ENCODE measurements at regions not wholly inside any gene's neighbourhood (a gene's known extent, or its start where the extent isn't known, plus 50 kb on each side); places are given as distances from the start of the nearest gene placed in this dataset.

DNA sequence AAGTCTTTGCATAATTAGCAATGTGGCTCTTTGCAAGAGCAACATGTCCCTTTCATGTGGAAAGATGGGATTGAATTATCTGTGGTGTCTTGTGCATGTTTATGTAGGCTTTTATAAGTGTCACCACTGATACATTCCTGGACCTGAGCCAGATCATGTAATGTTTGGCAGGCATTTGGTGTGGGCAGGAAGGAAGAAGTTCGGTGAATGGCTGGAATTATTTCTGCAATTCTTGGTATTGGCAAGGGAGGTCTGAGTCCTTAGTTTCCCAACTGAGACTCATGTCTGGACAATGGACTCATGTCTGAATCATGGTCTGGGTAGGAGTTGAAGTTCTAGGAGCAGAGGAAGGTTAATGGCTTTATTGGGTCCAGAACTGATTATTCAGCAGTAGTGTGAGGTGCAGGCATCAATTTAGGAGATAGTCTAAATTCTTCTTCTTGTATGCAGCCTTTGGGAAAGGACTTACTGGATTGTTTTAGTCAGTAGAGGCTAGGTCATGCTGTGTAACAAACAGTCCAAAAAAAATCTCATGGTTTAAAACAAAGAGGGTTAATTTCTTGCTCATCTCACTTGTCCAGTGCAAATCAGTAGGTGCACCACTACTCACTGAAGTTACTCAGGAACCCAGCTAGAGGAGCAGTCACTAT is 186.5 kb upstream of the LHX5 start:
- DNase-seq (ENCODE audit: low spot score), result no peak

DNA sequence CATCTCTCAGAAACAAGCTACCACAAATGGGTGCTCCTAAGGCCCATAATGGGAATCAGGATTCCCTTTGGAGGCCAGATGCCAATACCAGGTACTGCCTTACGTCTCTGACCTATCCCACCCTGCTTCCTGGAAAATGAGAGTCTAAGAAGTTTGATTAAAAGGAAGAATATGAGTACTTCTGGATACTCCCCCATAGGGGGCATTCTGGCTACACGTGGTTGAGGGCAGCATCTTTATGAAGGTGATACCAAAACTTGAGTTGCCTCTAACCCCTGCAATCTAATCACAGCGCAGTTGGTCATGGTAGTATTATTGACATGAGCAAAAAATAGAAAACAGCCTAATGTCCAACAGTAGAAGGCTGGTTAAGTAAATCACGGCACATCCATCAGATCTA is 184.2 kb upstream of the LHX5 start:
- no peak for DNase-seq (ENCODE audit: low spot score)

DNA sequence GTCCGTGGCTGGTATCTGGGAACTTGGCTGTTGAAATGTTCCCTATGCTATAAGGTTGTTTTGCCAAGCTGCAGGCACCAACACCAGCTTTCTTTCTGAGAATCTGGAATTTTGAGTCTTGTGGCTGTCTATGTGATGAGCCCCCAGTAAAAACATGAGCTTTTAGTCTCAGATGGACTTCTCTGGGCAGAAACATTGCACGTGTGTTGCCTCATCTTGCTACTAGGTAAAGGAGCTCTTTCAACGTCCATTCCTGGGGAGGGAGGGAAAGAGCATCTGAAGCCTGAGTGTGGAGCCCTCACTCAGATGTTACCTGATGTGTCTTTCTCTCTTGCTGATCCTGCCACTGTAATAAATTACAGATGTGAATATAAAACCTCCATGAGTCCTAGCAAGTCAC is 183.8 kb upstream of the LHX5 start:
- no peak for DNase-seq (ENCODE audit: low spot score)

DNA sequence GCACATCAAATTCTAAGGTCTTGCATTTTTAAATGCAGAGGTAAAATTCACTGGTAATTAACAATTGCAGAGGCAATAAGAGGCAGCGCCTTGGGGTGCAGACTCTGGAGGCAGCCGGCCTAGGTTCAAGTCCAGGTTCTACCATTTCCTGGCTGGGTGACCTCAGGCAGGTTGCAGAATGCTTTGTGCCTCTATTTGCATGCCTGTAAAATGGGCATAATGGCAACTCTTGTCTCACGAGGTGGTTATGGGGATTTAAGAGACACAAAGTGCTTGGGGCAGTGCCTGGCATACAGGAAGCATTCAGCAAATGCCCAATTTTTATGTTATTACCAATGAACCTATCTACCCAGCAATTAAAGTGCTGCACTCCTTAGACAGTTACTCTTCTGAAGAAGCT is 180.0 kb upstream of the LHX5 start:
- DNase-seq (ENCODE audit: low spot score), result no peak

DNA sequence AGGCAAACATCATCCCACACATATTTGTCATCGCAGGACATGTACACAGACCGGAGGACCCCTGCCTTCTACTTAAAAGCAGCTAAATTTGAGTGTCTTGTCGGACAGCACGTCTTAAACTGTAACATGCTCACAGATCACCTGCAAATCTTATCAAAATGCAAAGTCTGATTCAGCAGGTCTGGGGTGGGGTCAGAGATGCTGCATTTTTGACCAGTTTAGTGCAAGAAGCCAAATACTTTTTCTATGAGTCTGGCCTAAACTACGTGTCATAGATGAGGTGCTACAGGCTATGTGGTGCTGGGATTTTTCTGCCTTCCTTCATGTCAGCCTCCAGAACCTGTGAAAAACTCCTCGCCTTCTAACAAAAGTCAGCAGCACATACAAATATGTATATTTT is 178.8 kb upstream of the LHX5 start:
- DNase-seq (ENCODE audit: low spot score), result no peak

DNA sequence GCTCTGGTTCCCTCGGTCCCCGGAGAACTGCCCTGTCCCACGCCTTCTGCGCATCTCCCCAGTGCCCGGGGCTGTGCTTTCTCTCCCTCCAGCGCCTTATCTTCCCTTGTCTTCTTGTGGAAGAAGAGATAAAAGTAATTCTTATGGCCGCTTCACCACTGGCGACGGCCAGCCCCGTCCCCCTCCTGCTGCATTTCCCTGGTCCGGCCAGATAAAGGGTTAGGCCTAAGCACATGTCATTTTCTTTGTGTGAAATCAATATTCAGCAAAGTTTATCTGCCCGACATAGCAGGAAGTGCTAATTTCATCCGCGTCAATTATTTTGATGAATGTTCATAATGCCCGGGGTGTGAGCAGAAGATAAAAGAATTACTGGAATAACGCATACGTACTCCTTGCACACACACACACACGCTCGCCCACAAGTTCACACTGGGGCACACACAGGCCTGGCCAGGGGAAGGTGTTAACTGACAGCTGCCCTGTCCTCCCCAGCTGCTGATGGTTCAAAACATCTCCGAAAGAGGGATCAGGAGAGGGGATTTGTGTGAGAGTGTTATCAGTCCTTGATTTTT is 177.7 kb upstream of the LHX5 start:
- no peak for DNase-seq (ENCODE audit: low spot score)

DNA sequence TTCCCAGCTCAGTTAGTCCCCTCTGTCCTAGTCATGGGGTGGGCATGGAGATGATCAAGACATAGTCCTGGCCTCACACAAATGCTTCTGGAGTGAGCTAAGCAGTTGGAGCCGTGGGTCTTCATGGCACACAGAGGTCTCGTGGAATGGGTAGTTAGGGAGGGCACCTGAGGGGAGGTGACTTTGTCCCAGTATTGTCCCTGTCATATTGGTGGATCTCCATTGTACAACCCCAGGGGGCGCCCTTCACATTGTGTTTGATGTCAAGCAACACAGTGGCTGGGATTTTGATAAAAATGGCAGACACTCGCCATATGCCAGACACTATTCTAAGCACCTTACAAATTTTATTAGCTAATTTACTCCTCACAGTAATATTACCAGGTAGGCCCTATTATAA is 175.4 kb upstream of the LHX5 start:
- no peak for DNase-seq (ENCODE audit: low spot score)

DNA sequence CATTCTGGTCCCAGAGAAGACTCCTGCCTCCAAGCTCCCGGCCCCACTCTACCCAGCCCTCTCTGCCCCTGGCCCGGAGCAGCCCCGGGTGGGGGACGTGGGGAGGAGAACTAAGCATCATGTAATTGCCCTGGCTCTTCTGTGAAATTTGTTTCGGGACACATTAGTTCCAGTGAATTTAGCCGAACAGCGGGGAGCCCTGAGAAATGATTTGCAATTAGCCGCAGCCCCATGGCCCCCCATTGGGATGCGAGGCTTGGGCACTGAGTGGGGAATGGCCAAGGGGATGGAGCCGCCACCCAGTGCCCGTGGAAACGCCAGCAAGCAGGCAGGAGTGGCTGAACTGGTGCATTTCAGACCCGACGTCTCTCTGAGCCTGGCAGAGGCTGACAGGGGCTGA is 173.9 kb upstream of the LHX5 start:
- no peak for DNase-seq (ENCODE audit: low spot score)

DNA sequence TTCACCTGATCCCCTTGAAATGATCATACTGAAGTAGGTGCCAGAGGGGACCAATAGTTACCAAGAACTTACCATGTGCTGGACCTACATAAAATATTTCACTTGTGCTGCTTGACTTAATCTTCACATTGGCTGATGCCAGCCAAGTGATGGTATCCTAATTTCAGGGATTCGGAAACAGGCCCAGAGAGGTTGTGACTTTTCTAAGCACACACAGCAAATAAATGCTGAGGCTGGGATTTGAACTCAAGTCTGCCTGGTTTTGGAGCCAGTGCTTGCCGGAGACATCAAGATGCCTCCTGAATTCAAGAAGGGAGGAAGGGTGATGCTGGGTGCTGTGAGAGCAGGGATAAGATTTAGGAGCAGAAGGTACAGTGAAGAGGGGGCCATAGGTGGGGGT is 173.5 kb upstream of the LHX5 start:
- no peak for DNase-seq (ENCODE audit: low spot score)

DNA sequence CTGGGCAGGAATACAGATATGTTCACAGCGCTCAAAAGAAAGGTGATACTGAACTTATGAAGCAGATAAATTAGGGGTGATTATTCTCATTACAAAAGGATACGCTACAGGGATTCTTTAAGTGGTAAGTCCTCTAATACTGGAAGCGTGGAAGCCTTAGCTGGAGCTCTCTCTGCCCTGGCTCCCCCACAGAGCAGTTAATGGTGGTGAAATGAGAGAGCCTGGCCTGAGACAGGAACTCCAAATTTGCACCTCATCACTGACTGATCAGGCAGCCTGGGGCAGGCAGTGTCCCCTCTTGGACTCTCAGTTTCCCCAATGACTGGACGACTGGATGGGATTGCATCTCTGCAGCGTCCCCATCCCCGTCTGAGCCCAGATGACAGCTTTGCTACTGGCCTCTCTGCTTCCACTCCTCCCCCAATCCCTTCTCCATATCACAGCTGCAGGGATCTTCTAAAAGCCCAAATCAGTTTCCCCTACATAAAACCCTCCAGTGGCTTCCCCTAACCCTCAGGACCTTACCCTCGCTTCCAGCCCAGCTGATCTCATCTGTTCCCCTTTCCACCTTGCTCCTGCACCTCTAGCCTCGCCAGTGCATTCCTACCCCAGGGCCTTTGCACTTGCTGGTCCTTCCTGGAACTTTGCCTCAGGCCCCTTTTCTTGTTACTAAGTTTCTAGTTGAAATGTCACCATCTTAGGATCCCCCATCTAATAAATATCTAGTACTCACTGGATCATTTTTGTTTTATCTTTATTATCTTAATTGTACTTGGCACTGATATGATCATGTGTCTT is 171.7 kb upstream of the LHX5 start:
- no peak for DNase-seq (ENCODE audit: low spot score)

DNA sequence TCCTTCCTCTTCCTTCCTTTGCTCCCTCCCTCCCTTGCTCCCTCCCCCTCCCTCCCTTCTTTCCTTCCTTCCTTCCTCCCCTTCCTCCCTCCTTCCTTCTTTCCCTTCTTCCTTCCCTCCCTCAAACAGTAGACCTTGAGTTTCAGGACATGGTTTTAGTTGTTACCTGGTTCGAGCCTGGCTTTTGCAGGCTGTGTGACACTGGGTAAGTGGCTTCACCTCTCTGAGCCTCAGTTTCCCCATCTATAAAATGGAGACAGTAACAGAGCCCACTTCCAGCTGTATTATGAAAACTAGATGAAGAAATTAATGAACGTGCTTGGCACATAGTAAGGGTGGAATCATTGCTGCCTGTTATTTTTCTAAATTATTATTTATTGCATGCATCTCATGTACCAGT is 171.0 kb upstream of the LHX5 start:
- DNase-seq (ENCODE audit: low spot score), result no peak

DNA sequence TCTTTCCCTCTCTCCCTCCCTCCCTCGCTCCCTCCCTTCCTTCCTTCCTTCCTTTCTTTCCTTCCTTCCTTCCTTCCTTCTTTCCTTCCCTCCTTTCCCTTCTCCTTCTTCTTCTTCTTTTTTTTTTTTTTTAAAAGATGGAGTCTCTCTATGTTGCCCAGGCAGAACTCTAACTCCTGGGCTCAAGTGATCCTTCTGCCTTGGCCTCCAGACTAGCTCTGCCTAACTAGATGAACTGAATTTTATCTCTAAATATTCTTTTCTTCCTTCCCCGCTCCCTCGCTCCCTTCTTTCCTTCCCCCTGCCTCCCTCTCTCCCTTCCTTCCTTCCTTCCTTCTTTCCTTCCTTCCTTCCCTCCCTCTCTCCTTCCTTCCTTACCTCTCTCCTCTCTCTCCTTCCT is 170.5 kb upstream of the LHX5 start:
- DNase-seq (ENCODE audit: low spot score), result no peak

DNA sequence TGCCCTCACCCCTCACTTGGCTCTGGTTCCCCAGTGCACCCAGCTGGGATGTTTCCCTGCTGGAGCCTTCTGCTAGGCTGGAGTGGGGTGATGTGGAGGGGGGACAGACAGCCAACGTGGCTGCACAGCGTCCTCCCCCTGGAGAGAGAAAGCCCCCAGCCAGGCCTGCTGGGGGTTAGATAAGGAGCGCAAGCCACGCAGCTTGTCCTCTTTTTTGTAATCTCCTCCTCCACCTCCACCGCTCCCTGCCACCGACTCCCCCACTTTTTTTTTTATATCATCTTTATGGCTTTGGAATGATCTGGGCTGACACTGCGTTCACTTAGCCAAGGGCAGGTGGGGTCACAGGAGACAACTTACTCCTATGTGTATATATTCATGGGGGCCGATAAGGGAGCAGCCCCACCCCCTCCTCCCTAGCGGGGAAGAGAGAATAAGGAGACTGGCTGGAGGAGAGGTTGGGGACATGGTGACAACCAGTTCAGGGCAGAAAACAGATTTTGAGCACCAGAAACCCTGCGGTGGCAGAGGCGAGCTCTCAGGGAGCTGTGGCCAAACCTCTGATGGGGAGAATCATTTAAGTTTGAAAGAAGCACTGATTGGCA is 169.9 kb upstream of the LHX5 start:
- DNase-seq (ENCODE audit: low spot score), result no peak

DNA sequence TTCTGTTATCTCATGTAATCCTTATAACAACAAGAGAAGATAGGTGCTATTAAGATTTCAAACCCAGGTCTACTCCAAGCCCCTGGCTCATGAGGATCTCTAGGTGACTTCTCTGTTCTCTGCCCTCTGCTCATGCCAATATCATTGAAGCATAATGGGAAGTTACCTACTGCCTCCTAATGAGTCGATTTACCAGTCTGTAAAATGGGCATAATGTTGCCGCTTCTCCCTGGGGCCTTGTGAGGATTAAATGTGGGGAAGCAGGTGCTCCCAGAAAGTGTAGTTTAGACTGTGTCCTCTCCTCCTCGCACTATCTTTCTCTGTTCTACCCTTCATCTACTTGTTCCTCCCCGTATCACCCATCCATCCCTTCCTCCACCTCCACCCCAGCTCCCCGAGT is 169.2 kb upstream of the LHX5 start:
- DNase-seq (ENCODE audit: low spot score), result no peak

DNA sequence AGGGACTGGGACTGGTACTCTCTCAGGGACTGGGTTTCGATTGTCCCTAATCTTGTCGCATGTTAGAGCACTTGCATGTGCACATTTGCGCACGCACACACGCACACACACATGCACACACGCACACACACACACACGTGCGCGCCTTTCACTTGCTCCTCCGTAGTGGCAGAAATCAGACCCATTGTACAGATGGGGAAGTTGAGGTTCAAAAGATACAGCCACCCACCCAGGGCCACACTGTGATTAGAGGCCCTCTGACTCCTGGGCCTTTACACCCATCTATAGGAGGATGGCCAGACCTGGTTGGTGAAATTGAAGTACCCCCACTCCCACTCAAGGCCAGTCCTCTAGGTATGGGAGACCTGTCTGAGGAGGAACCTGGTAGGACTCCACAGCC is 167.8 kb upstream of the LHX5 start:
- DNase-seq (ENCODE audit: low spot score), result no peak

DNA sequence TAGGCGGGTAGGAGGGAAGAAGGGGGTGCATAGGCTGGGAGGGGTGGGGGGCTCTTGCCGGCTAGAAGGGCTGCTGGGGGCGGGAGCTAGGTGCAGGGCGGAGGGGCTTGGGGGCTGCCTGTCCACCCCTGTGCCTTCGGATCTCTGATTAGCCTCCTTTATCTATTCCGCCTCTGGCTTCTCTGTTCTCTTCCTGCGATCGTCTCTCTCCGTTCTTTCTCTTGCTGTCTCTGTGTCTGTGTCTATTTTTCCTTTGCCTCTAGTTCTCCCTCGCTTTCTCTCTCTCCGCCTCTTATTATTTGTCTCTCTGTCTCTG is 166.7 kb upstream of the LHX5 start:
- no peak for DNase-seq (ENCODE audit: low spot score)

DNA sequence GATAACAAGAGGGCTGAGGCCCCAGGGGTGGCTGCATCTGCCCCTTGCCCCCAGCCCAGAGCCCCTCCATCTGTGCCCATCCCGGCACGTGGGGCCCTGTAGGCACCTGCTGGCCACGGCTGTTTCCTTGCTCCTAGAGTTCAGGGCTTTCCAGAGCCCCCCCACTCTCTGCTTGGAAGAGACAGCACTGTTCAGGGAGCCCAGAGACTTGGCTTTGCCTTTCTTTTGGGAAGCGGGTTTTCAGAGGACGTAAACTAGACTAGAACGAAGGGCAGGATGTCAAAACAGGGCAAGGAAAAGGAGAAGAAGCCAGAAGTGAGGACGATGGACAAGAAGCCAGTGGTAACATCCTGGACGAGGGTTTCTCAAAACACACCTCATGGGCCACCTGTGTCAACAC is 163.3 kb upstream of the LHX5 start:
- DNase-seq (ENCODE audit: low spot score), result no peak

DNA sequence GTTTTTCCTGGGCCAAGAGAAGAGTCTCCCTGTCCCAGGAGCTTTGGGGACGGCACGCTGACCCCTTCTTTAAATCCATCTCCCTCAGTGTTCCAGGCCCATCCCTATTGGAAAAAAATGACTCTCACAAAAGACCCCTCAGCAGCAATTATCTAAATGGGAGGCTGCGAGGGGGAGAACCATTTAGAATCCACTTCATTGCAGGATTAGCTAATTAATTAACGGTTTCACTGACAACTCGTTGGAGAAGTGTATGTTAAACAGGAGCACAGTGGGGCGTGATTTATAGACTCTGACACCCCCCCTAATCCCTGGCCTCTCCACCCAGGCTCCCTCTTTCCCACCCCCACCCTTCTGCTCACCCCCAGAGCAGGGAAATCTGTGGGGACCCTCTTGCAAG is 162.8 kb upstream of the LHX5 start:
- no peak for DNase-seq (ENCODE audit: low spot score)

DNA sequence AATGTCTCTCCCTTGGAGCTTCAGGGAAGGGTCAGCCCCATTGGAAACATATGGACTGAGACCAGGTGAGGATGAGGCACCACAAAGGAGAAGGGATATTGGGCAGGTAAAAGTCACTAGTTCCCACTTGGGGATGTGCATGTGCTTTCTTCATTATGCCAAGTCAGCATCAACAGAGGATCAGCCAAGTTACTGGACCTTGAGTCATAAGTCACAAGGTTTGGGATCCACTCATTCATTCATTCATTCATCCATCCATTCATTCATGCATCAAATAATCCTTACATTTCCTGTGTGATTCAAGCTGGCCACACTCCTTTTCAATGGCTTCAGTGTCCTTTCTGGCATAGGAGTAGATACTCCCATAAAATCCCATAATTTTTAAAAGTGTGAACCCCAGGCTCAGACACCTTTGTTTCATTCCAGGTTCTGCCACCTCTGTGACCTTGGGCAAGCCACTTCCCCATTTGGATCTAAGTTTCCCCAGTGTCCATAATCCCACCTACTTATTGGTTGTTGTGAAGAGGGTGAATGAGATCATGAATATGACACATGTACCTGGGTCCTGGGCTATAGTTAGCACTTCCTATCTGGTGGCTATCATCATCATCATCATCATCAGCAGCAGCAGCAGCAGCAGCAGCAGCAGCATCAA is 162.1 kb upstream of the LHX5 start:
- no peak for DNase-seq (ENCODE audit: low spot score)

DNA sequence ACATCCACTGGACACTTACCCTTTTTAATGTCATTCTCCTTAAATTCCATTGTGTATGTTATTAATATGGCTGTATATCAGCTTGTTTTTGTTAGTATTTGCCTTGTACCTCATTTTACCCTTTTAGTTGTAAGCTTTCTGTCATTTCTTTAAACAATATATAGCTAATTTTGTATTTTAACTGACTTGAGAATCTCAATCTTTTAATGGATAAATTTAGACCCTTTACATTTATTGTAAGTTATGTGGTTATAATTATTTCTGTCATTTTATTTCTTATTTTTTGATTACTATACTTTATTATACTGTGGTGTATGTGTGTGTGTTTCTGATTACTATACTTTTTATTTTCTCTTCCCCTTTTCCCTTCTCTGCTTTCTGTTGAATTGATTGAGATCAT is 159.0 kb upstream of the LHX5 start:
- no peak for DNase-seq (ENCODE audit: low spot score)

DNA sequence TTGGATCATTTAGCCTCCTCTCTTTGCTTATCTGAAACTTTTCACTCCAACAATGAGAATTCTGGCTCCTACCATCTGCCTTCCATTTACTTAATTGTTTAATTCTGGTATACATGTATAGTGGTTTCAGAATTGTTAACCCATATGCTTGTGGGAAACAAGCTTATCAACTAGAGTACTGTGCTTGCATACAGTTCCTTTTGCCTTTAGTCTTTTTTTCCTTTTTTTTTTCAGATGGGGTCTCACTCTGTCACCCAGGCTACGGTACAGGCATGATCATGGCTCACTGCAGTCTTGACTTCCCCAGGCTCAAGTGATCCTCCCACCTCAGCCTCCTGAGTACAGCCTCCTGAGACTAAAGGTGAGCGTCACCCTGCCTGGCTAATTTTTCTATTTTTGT is 153.8 kb upstream of the LHX5 start:
- DNase-seq (ENCODE audit: low spot score), result no peak

DNA sequence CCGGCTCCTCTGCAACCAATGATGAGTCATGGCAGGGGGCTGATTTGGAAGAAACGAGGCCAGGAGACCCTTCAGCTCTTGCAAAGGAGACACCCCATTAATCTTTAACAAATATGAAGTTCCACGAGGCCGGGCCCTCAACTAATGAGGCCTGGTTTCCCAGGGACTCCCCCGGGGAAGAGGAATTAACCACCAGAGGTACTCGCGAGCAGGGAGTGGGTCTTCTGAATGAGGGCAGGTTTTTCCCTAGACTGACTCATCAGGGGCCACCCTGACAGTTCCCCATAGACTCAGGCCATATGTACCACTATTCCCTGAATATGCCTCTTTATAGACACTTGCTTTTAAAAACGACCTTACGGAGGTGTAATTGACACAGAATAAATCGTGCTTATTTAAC is 150.7 kb upstream of the LHX5 start:
- DNase-seq (ENCODE audit: low spot score), result no peak

DNA sequence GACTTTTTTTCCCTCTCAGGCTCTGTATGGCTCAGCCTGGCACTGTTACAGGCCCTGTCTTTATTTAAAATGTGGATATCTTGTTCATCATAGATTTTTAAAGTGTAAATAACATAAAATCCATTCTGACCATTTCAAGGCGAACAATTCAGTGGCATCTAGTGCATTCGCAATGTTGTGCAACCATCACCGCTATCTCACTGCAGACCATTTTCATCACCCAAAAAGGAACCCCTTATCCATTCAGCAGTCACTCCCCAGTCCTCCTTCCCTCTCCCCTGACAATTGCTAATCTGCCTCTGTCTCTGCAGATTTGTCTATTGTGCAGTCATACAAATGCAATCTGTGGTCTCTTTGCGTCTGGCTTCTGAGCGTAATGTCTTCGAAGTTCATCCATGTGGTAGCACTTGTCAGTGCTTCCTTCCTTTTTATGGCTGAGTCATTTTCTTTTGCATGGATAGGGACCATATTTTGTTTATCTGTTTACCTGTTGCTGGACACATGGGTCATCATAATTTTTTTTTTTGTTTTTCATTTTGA is 148.8 kb upstream of the LHX5 start:
- no peak for DNase-seq (ENCODE audit: low spot score)
